H1 (cell line): ENCODE measurements at regions not wholly inside any gene's neighbourhood (a gene's known extent, or its start where the extent isn't known, plus 50 kb on each side); places are given as distances from the start of the nearest gene placed in this dataset.

ENCODE experiments used
- CTCF ChIA-PET: fragments of 300-600 bp; sonication (Branson Sonifier 250); formaldehyde crosslinking; loops from one replicate; lab custom pipeline; 2021; ENCODE audit not compliant: partially characterized antibody; lab: Charles Lee
- POLR2A ChIA-PET: fragments of 300-600 bp; sonication (Branson Sonifier 250); formaldehyde crosslinking; loops from one replicate; lab custom pipeline; 2021; ENCODE audit warnings: inconsistent platforms; ENCODE audit not compliant: partially characterized antibody; lab: Charles Lee
- DNase-seq, 2 experiments: peaks; one replicate each; pipeline versions ENCODE4 v3.0.0 to v3.0.0-alpha.2; 2010 to 2022; ENCODE audit warnings: low spot score in 2 of 2, low read depth in 1 of 2, mixed read lengths in 1 of 2
- FAIRE-seq: peaks from 2 replicates; lab custom pipeline; 2011; peaks lifted over from hg19 to GRCh38; lab: Jason Lieb, UNC
- H2AFZ ChIP-seq: 2 replicates; pipeline ENCODE4 v1.8.1; 2012; ENCODE audit warnings: low read length, inconsistent platforms
- H2AK5ac ChIP-seq: 2 replicates; pipeline ENCODE4 v1.6.1; 2013; ENCODE audit warnings: low read depth, low read length
- H2BK120ac ChIP-seq: replicated peaks from 2 replicates; pipeline ENCODE3; 2013; ENCODE audit warnings: low read depth, low read length, inconsistent platforms
- H2BK12ac ChIP-seq: 2 replicates; pipeline ENCODE4 v1.6.1; 2013; ENCODE audit warnings: low read depth, low read length
- H2BK15ac ChIP-seq: 2 replicates; pipeline ENCODE4 v1.6.1; 2013; ENCODE audit warnings: low read length
- H2BK20ac ChIP-seq: 2 replicates; pipeline ENCODE4 v1.6.1; 2013; ENCODE audit warnings: low read length
- H2BK5ac ChIP-seq: 2 replicates; pipeline ENCODE4 v1.6.1; 2013; ENCODE audit warnings: low read depth, low read length
- H3K14ac ChIP-seq: 2 replicates; pipeline ENCODE4 v1.6.1; 2013; ENCODE audit warnings: inconsistent platforms; ENCODE audit not compliant: insufficient read length
- H3K18ac ChIP-seq: 2 replicates; pipeline ENCODE4 v1.6.1; 2013; ENCODE audit warnings: low read length; ENCODE audit errors: extremely low read depth
- H3K23ac ChIP-seq: 2 replicates; pipeline ENCODE4 v1.6.1; 2013; ENCODE audit warnings: inconsistent platforms; ENCODE audit not compliant: insufficient read length
- H3K23me2 ChIP-seq: 2 replicates; pipeline ENCODE4 v1.6.1; 2013; ENCODE audit warnings: low read depth, low read length
- H3K27ac ChIP-seq: 2 replicates; pipeline ENCODE4 v1.6.1; 2011; ENCODE audit warnings: low read depth, low read length, inconsistent platforms
- H3K27me3 ChIP-seq, 4 experiments: replicated peaks in 1 of 4; 1 replicate in 1 of 4; 2 replicates in 3 of 4; pipeline versions ENCODE4 v1.6.1 to v1.8.1; 2011 to 2013; ENCODE audit warnings: low read length in 3 of 4, mild to moderate bottlenecking in 3 of 4, inconsistent platforms in 2 of 4, mixed read lengths in 2 of 4, moderate library complexity in 1 of 4; ENCODE audit not compliant: control insufficient read depth in 3 of 4, insufficient read depth in 3 of 4; ENCODE audit errors: extremely low read depth in 1 of 4
- H3K36me3 ChIP-seq, 4 experiments: 2 replicates each; pipeline versions ENCODE4 v1.6.1 to v1.8.1; 2011 to 2013; ENCODE audit warnings: mild to moderate bottlenecking in 4 of 4, low read length in 3 of 4, moderate library complexity in 2 of 4, control low read depth in 1 of 4, inconsistent platforms in 1 of 4; ENCODE audit not compliant: insufficient read depth in 4 of 4, control insufficient read depth in 2 of 4
- H3K4ac ChIP-seq: replicated peaks from 2 replicates; pipeline ENCODE3; 2013; ENCODE audit warnings: low read length, low read depth, mixed read lengths, inconsistent platforms; ENCODE audit not compliant: insufficient read length
- H3K4me1 ChIP-seq, 4 experiments: replicated peaks in 1 of 4; 1 replicate in 1 of 4; 2 replicates in 3 of 4; pipeline versions ENCODE4 v1.6.1 to v1.8.1; 2011 to 2013; ENCODE audit warnings: low read length in 3 of 4, inconsistent platforms in 2 of 4, mixed read lengths in 1 of 4; ENCODE audit not compliant: insufficient read depth in 4 of 4, control insufficient read depth in 3 of 4
- H3K4me2 ChIP-seq, 2 experiments: 2 replicates each; pipeline versions ENCODE4 v1.6.1 to v1.8.1; 2011 to 2013; ENCODE audit warnings: low read depth in 2 of 2, low read length in 2 of 2, control low read depth in 1 of 2, inconsistent platforms in 1 of 2, mild to moderate bottlenecking in 1 of 2; ENCODE audit not compliant: insufficient read depth in 1 of 2
- H3K4me3 ChIP-seq, 4 experiments: fragments of 200-600, 300-600 bp in 1 of 4; sonication (generic), shearing (Covaris generic), sonication (Bioruptor Twin) in 1 of 4; 2 replicates each; pipeline versions ENCODE4 v1.5.1 to v1.8.1; 2011 to 2016; ENCODE audit warnings: low read length in 4 of 4, low read depth in 3 of 4, control low read depth in 2 of 4, inconsistent platforms in 2 of 4, mild to moderate bottlenecking in 2 of 4, mixed read lengths in 1 of 4, moderate library complexity in 1 of 4; ENCODE audit not compliant: insufficient read depth in 2 of 4; ENCODE audit errors: extremely low read depth in 1 of 4
- H3K56ac ChIP-seq: replicated peaks from 2 replicates; pipeline ENCODE3; 2013; ENCODE audit warnings: low read depth, mild to moderate bottlenecking, mixed read lengths, low read length, inconsistent platforms; ENCODE audit not compliant: insufficient read length
- H3K79me1 ChIP-seq: 2 replicates; pipeline ENCODE4 v1.6.1; 2013; ENCODE audit warnings: low read depth, low read length, control low read depth
- H3K79me2 ChIP-seq, 2 experiments: 2 replicates each; pipeline versions ENCODE4 v1.6.1 to v1.8.1; 2012 to 2013; ENCODE audit warnings: low read length in 2 of 2, mild to moderate bottlenecking in 2 of 2, inconsistent platforms in 1 of 2; ENCODE audit not compliant: insufficient read depth in 2 of 2, control insufficient read depth in 1 of 2
- H3K9ac ChIP-seq, 4 experiments: replicated peaks in 1 of 4; 1 replicate in 1 of 4; 2 replicates in 3 of 4; pipeline versions ENCODE4 v1.6.1 to v1.8.1; 2011 to 2013; ENCODE audit warnings: low read depth in 3 of 4, low read length in 3 of 4, control low read depth in 2 of 4, mild to moderate bottlenecking in 2 of 4, moderate library complexity in 2 of 4, inconsistent platforms in 1 of 4; ENCODE audit errors: extremely low read depth in 1 of 4
- H3K9me3 ChIP-seq, 2 experiments: 2 replicates each; pipeline versions ENCODE4 v1.6.1 to v1.8.1; 2012 to 2013; ENCODE audit warnings: mild to moderate bottlenecking in 2 of 2, moderate library complexity in 2 of 2, control low read depth in 1 of 2, inconsistent platforms in 1 of 2, low read depth in 1 of 2, low read length in 1 of 2, mixed read lengths in 1 of 2; ENCODE audit not compliant: insufficient read depth in 2 of 2
- H4K20me1 ChIP-seq, 2 experiments: replicated peaks in 1 of 2; 2 replicates each; pipeline versions ENCODE3 to v1.8.1; 2011 to 2013; ENCODE audit warnings: inconsistent platforms in 2 of 2, low read length in 2 of 2, mild to moderate bottlenecking in 1 of 2; ENCODE audit not compliant: insufficient read depth in 2 of 2, control insufficient read depth in 1 of 2
- H4K5ac ChIP-seq: 2 replicates; pipeline ENCODE4 v1.6.1; 2013; ENCODE audit warnings: low read length, low read depth, mixed read lengths, inconsistent platforms; ENCODE audit not compliant: insufficient read length
- H4K8ac ChIP-seq: 2 replicates; pipeline ENCODE4 v1.8.0; 2013; ENCODE audit warnings: mild to moderate bottlenecking, moderate library complexity, low read length, inconsistent platforms; ENCODE audit not compliant: insufficient read depth; ENCODE audit errors: extremely low read depth
- H4K91ac ChIP-seq: replicated peaks from 2 replicates; pipeline ENCODE3; 2013; ENCODE audit warnings: low read length, mixed read lengths, inconsistent platforms; ENCODE audit not compliant: insufficient read length
- BACH1 ChIP-seq: IDR thresholded peaks from 2 replicates; pipeline ENCODE4 v1.6.1; 2012; ENCODE audit warnings: low read length, improper control_type of control experiment
- CEBPB ChIP-seq: IDR thresholded peaks from 2 replicates; pipeline ENCODE4 v1.6.1; 2012; ENCODE audit warnings: low read depth, low read length
- GABPA ChIP-seq: IDR thresholded peaks from 2 replicates; pipeline ENCODE4 v1.6.1; 2011; ENCODE audit warnings: mild to moderate bottlenecking, low read length, moderate library complexity, borderline replicate concordance; ENCODE audit not compliant: insufficient read depth
- GTF2F1 ChIP-seq: IDR thresholded peaks from 2 replicates; pipeline ENCODE4 v1.6.1; 2012; ENCODE audit warnings: low read depth, low read length, improper control_type of control experiment, borderline replicate concordance
- HDAC6 ChIP-seq: IDR thresholded peaks from one replicate; pipeline ENCODE4 v1.7.1; 2012; ENCODE audit warnings: low read depth, mild to moderate bottlenecking, inconsistent platforms, low read length, moderate library complexity
- JUND ChIP-seq: IDR thresholded peaks from 2 replicates; pipeline ENCODE4 v1.6.1; 2011; ENCODE audit warnings: mild to moderate bottlenecking, improper control_type of control experiment, low read length
- MAX ChIP-seq: IDR thresholded peaks from 2 replicates; pipeline ENCODE4 v1.6.1; 2012; ENCODE audit warnings: inconsistent platforms
- POLR2AphosphoS5 ChIP-seq: IDR thresholded peaks from 2 replicates; pipeline ENCODE4 v1.6.1; 2011; ENCODE audit warnings: low read depth, low read length
- SUZ12 ChIP-seq: fragments of 200-600 bp; sonication (generic); IDR thresholded peaks from 2 replicates; pipeline ENCODE4 v1.6.1; 2012; ENCODE audit warnings: mild to moderate bottlenecking, inconsistent platforms, low read length, moderate library complexity, mixed read lengths
- TAF1 ChIP-seq: IDR thresholded peaks from 2 replicates; pipeline ENCODE4 v1.6.1; 2011; ENCODE audit warnings: mild to moderate bottlenecking, low read depth, low read length
- TAF7 ChIP-seq: optimal IDR thresholded peaks from 2 replicates; pipeline ENCODE3; 2011; ENCODE audit warnings: low read depth, mild to moderate bottlenecking, inconsistent platforms, low read length, moderate library complexity, borderline replicate concordance
- USF2 ChIP-seq: IDR thresholded peaks from 2 replicates; pipeline ENCODE4 v1.6.1; 2011; ENCODE audit warnings: low read length, improper control_type of control experiment
- WGBS, 2 experiments: shearing (Covaris generic) in 1 of 2; methylation state at CpG; one replicate each; pipeline versions ENCODE4 v1.1.6 to v1.1.7; 2013 to 2015; ENCODE audit warnings: low lambda C conversion rate in 2 of 2, mixed read lengths in 2 of 2, inconsistent platforms in 1 of 2, low coverage in 1 of 2, missing lambda C conversion rate in 1 of 2; ENCODE audit not compliant: insufficient replicate concordance in 2 of 2, insufficient coverage in 1 of 2, insufficient read length in 1 of 2; ENCODE audit errors: extremely low coverage in 1 of 2, missing lambda C conversion rate in 1 of 2; 5-methylcytosine and 5-hydroxymethylcytosine counted together

GRCh38 chr18:1392865-1393734 lies 488.4 kb downstream of the ADCYAP1 start:
- Histone ChIP-seq H3K4me2 (no peak overlapping the region), H2BK5ac (no peak overlapping the region), H3K79me2 (no peaks in the 10 kb centered on the region), H3K79me1 (no peaks in the 10 kb centered on the region), H4K5ac (no peak overlapping the region), H4K91ac (no peak overlapping the region), H2BK12ac (no peak overlapping the region), H3K56ac (no peak overlapping the region), H3K4ac (no peak overlapping the region), H4K8ac (no peak overlapping the region), H2AFZ (no peak overlapping the region), H2AK5ac (no peak overlapping the region), H4K20me1 (no peaks in the 10 kb centered on the region), H2BK120ac (no peak overlapping the region), H3K27ac (no peak overlapping the region), H3K9ac (no peak overlapping the region), H3K4me3 (no peak overlapping the region), H2BK20ac (no peak overlapping the region), H3K23ac (no peak overlapping the region), H3K18ac (no peak overlapping the region), H2BK15ac (no peak overlapping the region), H3K36me3 (no peaks in the 10 kb centered on the region), H3K23me2 (no peaks in the 10 kb centered on the region), H3K9me3 (no peaks in the 10 kb centered on the region), H3K27me3 (no peaks in the 10 kb centered on the region), H3K14ac (no peak overlapping the region), H3K4me1 (no peaks in the 10 kb centered on the region)
- ChIA-PET CTCF (interaction anchor here (1.9 kb wide), 1 partner anchor 10 kb away, joined by 4 read pairs; no protein-coding TSS in a partner anchor), POLR2A (no interaction called here)
- FAIRE-seq (no peak), DNase-seq (no peak)
- 95% methylated on average over 7 of the region's 7 CpGs; no CpG with 5 or more reads in 1 of the 2 experiments for WGBS, 2 experiments
- no peak for TF ChIP-seq USF2
- TF ChIP-seq GABPA: no peak
- TF ChIP-seq TAF1: no peak
- no peak for TF ChIP-seq HDAC6
- TF ChIP-seq POLR2AphosphoS5: no peak
- no peak for TF ChIP-seq CEBPB
- TF ChIP-seq MAX: no peak
- no peak for TF ChIP-seq BACH1
- TF ChIP-seq TAF7: no peak
- no peak for TF ChIP-seq JUND
- TF ChIP-seq GTF2F1: no peak
- TF ChIP-seq SUZ12: no peak
